ENCODE measurements at regions not wholly inside any gene's neighbourhood (a gene's known extent, or its start where the extent isn't known, plus 50 kb on each side); places are given as distances from the start of the nearest gene placed in this dataset.

GRCh38 chr14:30799933-30800332 lies 74.4 kb upstream of the COCH start:
- no peak for TF ChIP-seq CTCF (IDR thresholded peaks at IDR 0.05 in 2 of 3, conservative IDR thresholded peaks at IDR 0.05 in 1 of 3; ENCODE audit: control insufficient read depth in 2 of 3, extremely low read depth in 1 of 3, insufficient read depth in 1 of 3, low read depth in 3 of 3, low read length in 3 of 3)
- no peak for TF ChIP-seq SMC3 (IDR thresholded peaks at IDR 0.05; ENCODE audit: borderline replicate concordance, low read length)
- TF ChIP-seq CEBPB (IDR thresholded peaks at IDR 0.05; ENCODE audit: borderline replicate concordance in 1 of 2, low read depth in 2 of 2, low read length in 2 of 2), result no peak
- TF ChIP-seq ESRRA (IDR thresholded peaks at IDR 0.05; ENCODE audit: low read length), result no peak
- TF ChIP-seq MYC (IDR thresholded peaks at IDR 0.05; ENCODE audit: insufficient read depth, insufficient read length, insufficient replicate concordance, low read length, severe bottlenecking), result no peak
- TF ChIP-seq POLR2A (IDR thresholded peaks at IDR 0.05; ENCODE audit: low read depth, low read length), result no peak
- no peak for TF ChIP-seq TCF12 (IDR thresholded peaks at IDR 0.05; ENCODE audit: low read depth, low read length)
- TF ChIP-seq TAF1 (IDR thresholded peaks at IDR 0.05; ENCODE audit: borderline replicate concordance, low read depth, low read length), result no peak
- no peak for TF ChIP-seq USF2 (IDR thresholded peaks at IDR 0.05; ENCODE audit: borderline replicate concordance, low read depth, low read length)
